ENCODE measurements at regions not wholly inside any gene's neighbourhood (a gene's known extent, or its start where the extent isn't known, plus 50 kb on each side); places are given as distances from the start of the nearest gene placed in this dataset.
"Not testable (repeated sequence)": the region's sequence is repeated elsewhere in the genome, so short reads cannot be mapped to it uniquely, and the experiment has no call there.

- DNase-seq (ENCODE audit: low read depth), result no peak
These were observed 571.0 kb downstream of the CDH8 start for GRCh38 chr16:61465285-61465684.

DNA sequence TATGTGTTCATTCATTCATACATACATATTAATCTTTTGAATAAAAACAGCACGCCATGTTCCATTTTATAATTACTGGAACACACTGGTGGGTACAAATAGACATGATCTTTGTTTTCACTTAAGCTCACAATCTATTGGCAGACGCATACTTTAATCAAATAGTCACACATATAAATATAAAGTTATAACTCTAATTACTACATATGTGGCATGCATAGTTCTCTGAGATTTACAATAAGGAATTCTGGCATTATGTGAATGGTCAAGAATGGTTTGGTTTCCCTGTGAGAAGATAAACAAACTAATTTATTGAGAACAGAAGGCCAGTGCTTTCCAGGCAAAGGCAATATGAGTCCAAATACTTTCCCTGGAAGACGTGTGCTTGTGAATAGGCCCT, 576.2 kb downstream of the CDH8 start:
- DNase-seq (ENCODE audit: low read depth), result no peak
- H3K4me3 ChIP-seq (ENCODE audit: low read depth, low read length), result no peak overlapping the region
- no peak for TF ChIP-seq CTCF (IDR thresholded peaks at IDR 0.05; ENCODE audit: insufficient read depth, low read depth, low read length)

More at GRCh38 chr16:61465285-61465684, 571.0 kb downstream of the CDH8 start:
- H3K4me3 ChIP-seq (ENCODE audit: low read depth, low read length), result no peak overlapping the region
- TF ChIP-seq CTCF (IDR thresholded peaks at IDR 0.05; ENCODE audit: insufficient read depth, low read depth, low read length), result no peak

DNA sequence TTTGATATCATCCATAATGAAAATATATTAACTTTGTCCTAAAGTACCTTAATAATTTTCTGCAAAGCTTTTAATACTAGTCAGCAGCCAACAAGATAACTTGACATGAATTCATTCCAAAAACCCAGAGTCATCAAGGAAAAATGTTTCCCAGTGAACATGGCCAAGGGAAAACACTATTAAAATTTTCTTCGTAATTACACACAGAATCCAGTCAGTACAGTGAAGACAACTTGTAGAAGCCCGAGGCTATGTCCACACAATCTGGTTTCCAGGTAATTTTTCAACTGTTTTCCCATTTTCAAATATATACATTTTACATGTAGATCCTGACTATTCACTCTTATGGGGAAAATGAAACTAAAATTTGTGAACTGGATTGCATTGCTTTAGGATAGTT, 600.9 kb downstream of the CDH8 start:
- no peak for TF ChIP-seq CTCF (IDR thresholded peaks at IDR 0.05; ENCODE audit: insufficient read depth, low read depth, low read length)
- no peak for DNase-seq (ENCODE audit: low read depth)

GRCh38 chr16:61432421-61432820, 603.8 kb downstream of the CDH8 start:
- no peak overlapping the region for H3K4me3 ChIP-seq (ENCODE audit: low read depth, low read length)
- no peak for TF ChIP-seq CTCF (IDR thresholded peaks at IDR 0.05; ENCODE audit: insufficient read depth, low read depth, low read length)
- DNase-seq (ENCODE audit: low read depth), result no peak

More for the DNA sequence above, 600.9 kb downstream of the CDH8 start:
- H3K4me3 ChIP-seq (ENCODE audit: low read depth, low read length), result no peak overlapping the region

DNA sequence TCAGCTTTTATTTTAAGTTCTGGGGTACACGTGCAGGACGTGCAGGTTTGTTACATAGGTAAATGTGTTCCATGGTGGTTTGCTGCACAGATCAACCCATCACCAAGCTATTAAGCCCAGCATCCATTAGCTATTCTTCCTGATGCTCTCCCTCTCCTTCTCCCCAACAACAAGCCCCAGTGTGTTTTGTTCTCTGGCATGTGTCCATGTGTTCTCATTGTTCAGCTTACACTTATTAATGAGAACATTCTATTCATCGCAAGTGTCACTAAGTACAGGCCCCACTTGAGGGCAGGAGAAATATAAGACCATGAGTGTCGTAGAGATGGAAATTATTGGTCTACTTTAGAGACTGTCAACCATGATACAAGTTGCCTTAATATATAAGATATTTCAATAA, 615.1 kb downstream of the CDH8 start:
- TF ChIP-seq CTCF (IDR thresholded peaks at IDR 0.05; ENCODE audit: insufficient read depth, low read depth, low read length), result no peak
- no peak overlapping the region for H3K4me3 ChIP-seq (ENCODE audit: low read depth, low read length)
- no peak for DNase-seq (ENCODE audit: low read depth)

GRCh38 chr16:61419791-61420190, 616.4 kb downstream of the CDH8 start:
- no peak overlapping the region for H3K4me3 ChIP-seq (ENCODE audit: low read depth, low read length)
- DNase-seq (ENCODE audit: low read depth), result no peak
- no peak for TF ChIP-seq CTCF (IDR thresholded peaks at IDR 0.05; ENCODE audit: insufficient read depth, low read depth, low read length)

DNA sequence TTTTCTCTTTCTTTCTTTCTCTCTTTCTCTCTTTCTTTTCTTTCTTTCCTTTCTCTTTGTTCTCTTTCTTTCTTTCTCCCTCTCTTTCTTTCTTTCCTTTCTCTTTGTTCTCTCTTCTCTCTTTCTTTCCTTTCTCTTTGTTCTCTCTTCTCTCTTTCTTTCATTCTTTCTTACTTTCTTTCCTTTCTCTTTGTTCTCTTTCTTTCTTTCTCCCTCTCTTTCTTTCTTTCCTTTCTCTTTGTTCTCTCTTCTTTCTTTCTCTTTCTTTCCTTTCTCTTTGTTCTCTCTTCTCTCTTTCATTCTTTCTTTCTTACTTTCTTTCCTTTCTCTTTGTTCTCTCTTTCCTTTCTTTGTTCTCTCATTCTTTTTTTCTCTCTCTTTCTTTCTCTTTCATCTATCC, 617.4 kb downstream of the CDH8 start:
- DNase-seq (ENCODE audit: low read depth); H3K4me3 ChIP-seq (ENCODE audit: low read depth, low read length): not testable (repeated sequence)

All from fibroblast of villous mesenchyme (primary cell).